ENCODE measurements at regions not wholly inside any gene's neighbourhood (a gene's known extent, or its start where the extent isn't known, plus 50 kb on each side); places are given as distances from the start of the nearest gene placed in this dataset.

GRCh38 chr4:74651198-74651597 lies 143.1 kb downstream of the BTC start:
- no peak for DNase-seq (ENCODE audit: low spot score)

GRCh38 chr4:74653331-74654229 lies 140.7 kb downstream of the BTC start:
- DNase-seq (ENCODE audit: low spot score), result no peak

- DNase-seq (ENCODE audit: low spot score), result no peak
Measured at GRCh38 chr4:74654230-74654681, 140.1 kb downstream of the BTC start.

GRCh38 chr4:74656596-74656995 lies 137.7 kb downstream of the BTC start:
- no peak for DNase-seq (ENCODE audit: low spot score)

GRCh38 chr4:74658116-74658515 lies 136.2 kb downstream of the BTC start:
- no peak for DNase-seq (ENCODE audit: low spot score)

GRCh38 chr4:74659576-74660411 lies 134.5 kb downstream of the BTC start:
- no peak for DNase-seq (ENCODE audit: low spot score)

GRCh38 chr4:74660866-74661265 lies 133.5 kb downstream of the BTC start:
- no peak for DNase-seq (ENCODE audit: low spot score)

GRCh38 chr4:74661427-74662201 lies 132.7 kb downstream of the BTC start:
- DNase-seq (ENCODE audit: low spot score), result no peak

GRCh38 chr4:74663631-74664030 lies 130.7 kb downstream of the BTC start:
- no peak for DNase-seq (ENCODE audit: low spot score)

- DNase-seq (ENCODE audit: low spot score), result no peak
Measured at GRCh38 chr4:74665346-74665745, 129.0 kb downstream of the BTC start.

- no peak for DNase-seq (ENCODE audit: low spot score)
Measured at GRCh38 chr4:74665876-74666275, 128.4 kb downstream of the BTC start.

- DNase-seq (ENCODE audit: low spot score), result no peak
Measured at GRCh38 chr4:74667438-74667837, 126.9 kb downstream of the BTC start.

- DNase-seq (ENCODE audit: low spot score), result no peak
Measured at GRCh38 chr4:74667944-74668343, 126.4 kb downstream of the BTC start.

- DNase-seq (ENCODE audit: low spot score), result no peak
Measured at GRCh38 chr4:74669702-74670101, 124.6 kb downstream of the BTC start.

- no peak for DNase-seq (ENCODE audit: low spot score)
Measured at GRCh38 chr4:74670583-74670982, 123.7 kb downstream of the BTC start.

- DNase-seq (ENCODE audit: low spot score), result peak; percentile 61
Measured at GRCh38 chr4:74671080-74671698, 123.1 kb downstream of the BTC start.

GRCh38 chr4:74674750-74675149 lies 119.6 kb downstream of the BTC start:
- no peak for DNase-seq (ENCODE audit: low spot score)

- peak; percentile 51 for DNase-seq (ENCODE audit: low spot score)
Measured at GRCh38 chr4:74675673-74676279, 118.5 kb downstream of the BTC start.

- DNase-seq (ENCODE audit: low spot score), result no peak
Measured at GRCh38 chr4:74682567-74683359, 111.6 kb downstream of the BTC start.

GRCh38 chr4:74692972-74693371 lies 101.4 kb downstream of the BTC start:
- no peak for DNase-seq (ENCODE audit: low spot score)
